ENCODE measurements at regions not wholly inside any gene's neighbourhood (a gene's known extent, or its start where the extent isn't known, plus 50 kb on each side); places are given as distances from the start of the nearest gene placed in this dataset.

GRCh38 chrX:137245183-137245582 lies 211.4 kb upstream of the GPR101 start (continued):
- TF ChIP-seq FOXJ3 (CRISPR knock-in tag; IDR thresholded peaks at IDR 0.05) (no peak), RFX5 (IDR thresholded peaks at IDR 0.05; ENCODE audit: low read length) (no peak), MXI1 (IDR thresholded peaks at IDR 0.05; ENCODE audit: low read depth, low read length) (no peak), EP300 (IDR thresholded peaks at IDR 0.05; ENCODE audit: borderline replicate concordance in 1 of 2, low read depth in 1 of 2, low read length in 1 of 2) (no peak), POLR2AphosphoS5 (IDR thresholded peaks at IDR 0.05; ENCODE audit: low read depth, low read length) (no peak), GABPA (IDR thresholded peaks at IDR 0.05; ENCODE audit: low read depth) (no peak), YY1 (IDR thresholded peaks at IDR 0.05; ENCODE audit: low read depth) (no peak)

GRCh38 chrX:137236837-137237236 lies 203.0 kb upstream of the GPR101 start:
- DNase-seq, result no peak

GRCh38 chrX:137234651-137235402 lies 201.0 kb upstream of the GPR101 start:
- ChIA-PET CTCF (no interaction called here), POLR2A (no interaction called here)
- WGBS (ENCODE audit: low lambda C conversion rate), result 3% methylated on average over 6 of the region's 6 CpGs
- H3K4me1 ChIP-seq (ENCODE audit: control insufficient read depth in 1 of 2, insufficient read depth in 2 of 2, low read depth in 1 of 2, low read length in 1 of 2), result no peaks in the 10 kb centered on the region
- no peak overlapping the region for H2AFZ ChIP-seq (ENCODE audit: low read depth)
- no peaks in the 10 kb centered on the region for H3K79me2 ChIP-seq (ENCODE audit: insufficient read depth)
- no peak overlapping the region for H3K4me2 ChIP-seq
- no peaks in the 10 kb centered on the region for H3K9me3 ChIP-seq
- no peaks in the 10 kb centered on the region for H4K20me1 ChIP-seq (ENCODE audit: insufficient read depth)
- H3K4me3 ChIP-seq (ENCODE audit: low read depth in 2 of 2, low read length in 1 of 2), result no peak overlapping the region
- H3K27me3 ChIP-seq (ENCODE audit: insufficient read depth), result no peaks in the 10 kb centered on the region
- H3F3A ChIP-seq (replicated peaks; ENCODE audit: insufficient read depth), result no peaks in the 10 kb centered on the region
- no peak overlapping the region for H3K27ac ChIP-seq (ENCODE audit: low read depth in 2 of 2, low read length in 1 of 2)
- H3K36me3 ChIP-seq (replicated peaks in 1 of 2; ENCODE audit: control insufficient read depth in 1 of 2, insufficient read depth in 2 of 2, low read length in 1 of 2), result no peaks in the 10 kb centered on the region
- H3K9ac ChIP-seq, result no peak overlapping the region
- TF ChIP-seq IRF3 (IDR thresholded peaks at IDR 0.05; ENCODE audit: low read depth, low read length), result no peak
- no peak for TF ChIP-seq NFIC (IDR thresholded peaks at IDR 0.05; ENCODE audit: borderline replicate concordance)
- TF ChIP-seq CHD2 (IDR thresholded peaks at IDR 0.05; ENCODE audit: low read length, partially characterized antibody), result no peak
- no peak for TF ChIP-seq MXI1 (IDR thresholded peaks at IDR 0.05; ENCODE audit: low read depth, low read length)
- TF ChIP-seq PBX3 (IDR thresholded peaks at IDR 0.05), result no peak
- TF ChIP-seq ZBTB33 (IDR thresholded peaks at IDR 0.05; ENCODE audit: borderline replicate concordance, low read depth), result no peak
- no peak for TF ChIP-seq TEAD4 (IDR thresholded peaks at IDR 0.05; ENCODE audit: borderline replicate concordance, insufficient read depth)
- TF ChIP-seq JUND (IDR thresholded peaks at IDR 0.05), result no peak
- no peak for TF ChIP-seq YY1 (IDR thresholded peaks at IDR 0.05; ENCODE audit: low read depth)
- TF ChIP-seq SIN3A (IDR thresholded peaks at IDR 0.05; ENCODE audit: borderline replicate concordance, low read depth, low read length), result no peak
- TF ChIP-seq GATA2 (CRISPR knock-in tag; IDR thresholded peaks at IDR 0.05), result no peak
- H3K9me2 ChIP-seq, result no peaks in the 10 kb centered on the region
- no peak for DNase-seq

More at GRCh38 chrX:137236837-137237236, 203.0 kb upstream of the GPR101 start:
- H3K4me1 ChIP-seq (ENCODE audit: control insufficient read depth in 1 of 2, insufficient read depth in 2 of 2, low read depth in 1 of 2, low read length in 1 of 2), result no peaks in the 10 kb centered on the region
- H3K9me3 ChIP-seq, result no peaks in the 10 kb centered on the region
- H3K9ac ChIP-seq, result no peak overlapping the region
- H3K36me3 ChIP-seq (replicated peaks in 1 of 2; ENCODE audit: control insufficient read depth in 1 of 2, insufficient read depth in 2 of 2, low read length in 1 of 2), result no peaks in the 10 kb centered on the region
- no peaks in the 10 kb centered on the region for H3K79me2 ChIP-seq (ENCODE audit: insufficient read depth)
- no peaks in the 10 kb centered on the region for H3F3A ChIP-seq (replicated peaks; ENCODE audit: insufficient read depth)
- H3K27me3 ChIP-seq (ENCODE audit: insufficient read depth), result no peaks in the 10 kb centered on the region
- H3K27ac ChIP-seq (ENCODE audit: low read depth in 2 of 2, low read length in 1 of 2), result no peak overlapping the region
- H3K9me2 ChIP-seq, result no peaks in the 10 kb centered on the region
- no peaks in the 10 kb centered on the region for H4K20me1 ChIP-seq (ENCODE audit: insufficient read depth)
- CTCF ChIA-PET, result interaction anchor here (0.6 kb wide), 1 partner anchor 188 kb away, joined by 3 read pairs; no protein-coding TSS in a partner anchor
- no peak overlapping the region for H2AFZ ChIP-seq (ENCODE audit: low read depth)
- TF ChIP-seq EP300 (IDR thresholded peaks at IDR 0.05; ENCODE audit: borderline replicate concordance in 1 of 2, low read depth in 1 of 2, low read length in 1 of 2), result no peak
- 20% methylated on average over 4 of the region's 4 CpGs for WGBS (ENCODE audit: low lambda C conversion rate)
- no peak overlapping the region for H3K4me2 ChIP-seq
- no peak overlapping the region for H3K4me3 ChIP-seq (ENCODE audit: low read depth in 2 of 2, low read length in 1 of 2)
- POLR2A ChIA-PET, result no interaction called here

Measured in SK-N-SH (cell line).